Kidney (tissue), 10 donors: ENCODE measurements at regions not wholly inside any gene's neighbourhood (a gene's known extent, or its start where the extent isn't known, plus 50 kb on each side); places are given as distances from the start of the nearest gene placed in this dataset.
"Not testable (repeated sequence)": the region's sequence is repeated elsewhere in the genome, so short reads cannot be mapped to it uniquely, and the experiment has no call there.

Experiments
- DNase-seq, 5 donors: peaks; one replicate each; pipeline ENCODE4 v3.0.0-alpha.2; 2013 to 2020
- FAIRE-seq: peaks from 2 replicates; lab custom pipeline; 2012; peaks lifted over from hg19 to GRCh38; lab: Jason Lieb, UNC
- H3K27ac ChIP-seq, 2 donors: one replicate each; pipeline ENCODE4 v1.7.0; 2013; ENCODE audit warnings: low read depth in 2 of 2, low read length in 2 of 2, inconsistent platforms in 1 of 2
- H3K27me3 ChIP-seq: one replicate; pipeline ENCODE4 v1.7.1; 2013; ENCODE audit warnings: low read length, inconsistent platforms; ENCODE audit not compliant: control insufficient read depth, insufficient read depth
- H3K36me3 ChIP-seq, 3 donors: one replicate each; pipeline versions ENCODE4 v1.7.0 to v1.7.1; 2013; ENCODE audit warnings: low read length in 3 of 3, control low read depth in 1 of 3, inconsistent platforms in 1 of 3; ENCODE audit not compliant: insufficient read depth in 3 of 3, control insufficient read depth in 2 of 3
- H3K4me1 ChIP-seq, 3 donors: one replicate each; pipeline versions ENCODE4 v1.7.0 to v1.7.1; 2013; ENCODE audit warnings: low read length in 3 of 3, inconsistent platforms in 1 of 3, low read depth in 1 of 3; ENCODE audit not compliant: control insufficient read depth in 2 of 3, insufficient read depth in 2 of 3
- H3K4me3 ChIP-seq, 3 donors: one replicate each; pipeline versions ENCODE4 v1.7.0 to v1.8.1; 2013; ENCODE audit warnings: low read length in 3 of 3, control low read depth in 1 of 3, inconsistent platforms in 1 of 3
- H3K9ac ChIP-seq, 3 donors: one replicate each; pipeline versions ENCODE4 v1.7.0 to v1.7.1; 2013; ENCODE audit warnings: low read length in 3 of 3, control low read depth in 1 of 3, inconsistent platforms in 1 of 3
- H3K9me3 ChIP-seq, 3 donors: one replicate each; pipeline versions ENCODE4 v1.7.0 to v1.7.1; 2013; ENCODE audit warnings: low read length in 3 of 3, control low read depth in 1 of 3, inconsistent platforms in 1 of 3; ENCODE audit not compliant: control insufficient read depth in 2 of 3, insufficient read depth in 1 of 3
- intact Hi-C: fragments of 100-400 bp; cut with DNase I; formaldehyde crosslinking; loops from one replicate; pipeline ENCODE4 v1.11.1; 2022
- donor health status: control.
- donor health status: control.
- donor health status: DM: yes; HTN: yes; CAD: no.
- donor health status: Normal renal cell carcinoma (clear cell type).

DNA sequence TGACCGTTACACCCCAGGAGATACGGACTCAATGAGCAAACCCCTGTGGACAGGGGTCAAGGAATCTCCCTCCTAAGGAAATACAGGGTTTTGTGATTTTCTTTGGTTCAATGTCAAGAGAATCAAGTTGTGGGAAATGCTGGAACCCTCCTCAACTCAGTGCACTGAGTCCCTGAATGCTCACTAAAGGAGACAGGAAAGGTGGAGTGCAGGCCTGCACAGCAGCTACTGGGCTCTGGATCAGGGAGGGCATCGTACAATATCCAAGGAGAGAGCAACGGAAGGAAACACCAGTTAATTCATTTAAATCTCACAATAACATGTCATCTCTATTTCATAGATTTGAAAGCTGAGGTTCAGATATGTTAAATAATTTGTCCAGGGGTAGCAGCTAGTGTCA lies 263.5 kb upstream of the PLGLB1 start:
- H3K27ac ChIP-seq, H3K4me1 ChIP-seq, H3K27me3 ChIP-seq, H3K36me3 ChIP-seq, H3K9me3 ChIP-seq, DNase-seq, intact Hi-C loops, H3K4me3 ChIP-seq, FAIRE-seq, H3K9ac ChIP-seq: not testable (repeated sequence)

- H3K27ac ChIP-seq, DNase-seq, intact Hi-C loops, H3K4me1 ChIP-seq, H3K4me3 ChIP-seq, H3K9me3 ChIP-seq, H3K27me3 ChIP-seq, H3K36me3 ChIP-seq, H3K9ac ChIP-seq, FAIRE-seq: not testable (repeated sequence)
Measured at GRCh38 chr2:87290566-87291307, 269.1 kb upstream of the PLGLB1 start.

DNA sequence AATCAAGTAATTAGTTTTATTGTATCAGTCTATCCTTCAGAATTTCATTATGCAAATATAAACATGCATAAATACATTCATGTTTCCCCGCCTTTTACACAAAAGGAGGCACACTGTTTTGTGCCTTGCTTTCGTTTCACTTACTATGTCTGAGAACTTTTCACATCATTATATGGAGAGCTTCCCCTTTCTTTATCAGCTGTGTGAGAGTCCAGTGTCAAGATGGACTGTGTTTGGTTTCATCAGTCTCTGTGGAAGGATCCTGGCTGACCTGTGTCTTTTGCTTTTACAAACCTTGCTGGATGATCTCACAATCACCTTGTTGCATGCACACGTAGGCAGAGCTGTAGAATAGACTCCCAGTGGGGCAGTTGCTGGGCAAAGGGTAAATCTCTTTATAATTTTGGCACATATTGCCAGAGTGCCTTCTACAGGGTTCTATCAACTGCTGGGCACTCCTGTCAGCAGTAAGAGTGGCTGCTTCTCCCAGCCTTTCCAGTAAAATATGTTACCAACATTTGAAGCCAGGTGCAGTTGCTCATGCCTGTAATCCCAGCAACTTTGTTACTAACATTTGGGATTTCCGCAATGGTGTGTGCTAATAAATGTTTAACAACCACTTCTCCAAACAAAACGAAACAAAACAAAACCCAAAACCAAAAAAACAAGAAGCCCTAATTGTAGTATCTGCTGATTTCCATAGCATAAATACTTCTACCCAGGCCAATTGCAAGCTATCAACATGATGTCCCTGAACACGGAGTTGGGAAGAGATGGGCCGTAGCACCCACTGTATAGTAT lies 270.0 kb upstream of the PLGLB1 start:
- H3K27ac ChIP-seq, H3K9ac ChIP-seq, H3K9me3 ChIP-seq, intact Hi-C loops, H3K27me3 ChIP-seq, FAIRE-seq, H3K4me3 ChIP-seq, H3K4me1 ChIP-seq, H3K36me3 ChIP-seq: not testable (repeated sequence)
- peak in 1 of 5 donors; percentile 5 for DNase-seq

- H3K9me3 ChIP-seq, H3K9ac ChIP-seq, DNase-seq, H3K36me3 ChIP-seq, H3K4me1 ChIP-seq, intact Hi-C loops, FAIRE-seq, H3K27me3 ChIP-seq, H3K4me3 ChIP-seq, H3K27ac ChIP-seq: not testable (repeated sequence)
Measured at GRCh38 chr2:87293931-87294594, 272.4 kb upstream of the PLGLB1 start.

DNA sequence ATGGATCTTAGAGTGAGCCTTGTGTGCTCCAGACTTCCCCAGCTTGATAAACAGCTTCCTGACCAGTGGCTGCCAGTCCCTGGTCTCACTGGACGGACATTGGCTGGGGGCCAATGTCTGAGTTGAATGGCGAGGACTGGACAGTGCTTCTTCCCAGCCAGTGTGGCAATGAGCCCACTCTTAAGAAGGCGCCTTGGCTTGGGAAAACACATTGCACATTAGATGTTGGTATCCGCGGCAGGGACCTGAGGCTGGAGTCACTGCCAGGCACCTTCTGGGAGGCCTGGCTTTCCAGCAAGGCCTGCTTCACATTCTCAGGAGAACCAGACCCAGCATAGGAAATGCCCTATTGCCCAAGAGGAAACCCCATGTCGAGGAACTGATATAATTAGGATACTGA lies 273.5 kb upstream of the PLGLB1 start:
- H3K4me3 ChIP-seq, FAIRE-seq, H3K27ac ChIP-seq, H3K4me1 ChIP-seq, H3K9me3 ChIP-seq, DNase-seq, H3K9ac ChIP-seq, intact Hi-C loops, H3K27me3 ChIP-seq, H3K36me3 ChIP-seq: not testable (repeated sequence)

DNA sequence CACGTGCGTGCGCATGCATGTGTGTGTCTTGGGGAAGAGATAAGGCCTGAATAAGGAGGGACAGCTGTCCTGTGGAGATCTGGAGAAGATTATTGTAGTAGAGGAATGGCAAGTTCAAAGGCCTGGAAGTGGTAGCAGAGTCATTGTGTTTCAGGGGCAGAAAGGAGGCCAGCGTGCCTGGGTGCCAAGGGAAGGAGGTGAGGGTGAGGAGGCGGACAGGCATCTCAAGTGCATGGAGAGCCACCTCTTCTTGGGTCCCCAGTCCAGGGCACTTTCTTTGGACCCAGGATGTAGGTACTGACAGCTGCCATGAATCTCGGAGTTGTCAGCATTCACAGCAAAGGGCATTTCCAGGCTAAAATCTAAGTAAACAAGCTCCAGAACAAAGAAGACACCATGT lies 279.7 kb upstream of the PLGLB1 start:
- H3K36me3 ChIP-seq, H3K27ac ChIP-seq, H3K4me3 ChIP-seq, H3K4me1 ChIP-seq, H3K27me3 ChIP-seq, intact Hi-C loops, H3K9ac ChIP-seq, FAIRE-seq, H3K9me3 ChIP-seq, DNase-seq: not testable (repeated sequence)

DNA sequence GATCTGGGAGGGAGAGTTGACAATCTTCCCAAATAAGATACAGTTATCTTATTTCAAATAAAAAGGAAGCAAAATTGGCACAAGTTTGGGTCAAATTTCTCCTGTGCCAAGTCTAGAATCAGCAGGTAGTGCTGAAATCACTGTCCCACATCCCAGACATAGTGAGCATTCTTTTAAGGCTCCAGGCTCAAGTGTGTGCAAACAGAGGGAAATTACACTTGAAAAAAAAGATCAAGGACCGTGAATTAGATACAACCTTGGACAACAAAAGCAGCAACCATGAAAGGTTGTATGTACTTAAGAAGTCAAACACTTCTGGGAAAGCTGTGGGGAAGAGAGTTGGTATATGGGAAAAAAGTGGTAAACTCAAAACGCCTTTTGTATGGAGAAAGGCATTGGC lies 280.2 kb upstream of the PLGLB1 start:
- intact Hi-C loops, H3K4me3 ChIP-seq, H3K9ac ChIP-seq, H3K4me1 ChIP-seq, DNase-seq, H3K27ac ChIP-seq, H3K27me3 ChIP-seq, H3K9me3 ChIP-seq, FAIRE-seq, H3K36me3 ChIP-seq: not testable (repeated sequence)

GRCh38 chr2:87308621-87309020 lies 287.0 kb upstream of the PLGLB1 start:
- H3K9ac ChIP-seq, FAIRE-seq, H3K27me3 ChIP-seq, H3K27ac ChIP-seq, H3K36me3 ChIP-seq, DNase-seq, H3K9me3 ChIP-seq, H3K4me3 ChIP-seq, intact Hi-C loops, H3K4me1 ChIP-seq: not testable (repeated sequence)
